IMR-90 (cell line): ENCODE measurements at regions not wholly inside any gene's neighbourhood (a gene's known extent, or its start where the extent isn't known, plus 50 kb on each side); places are given as distances from the start of the nearest gene placed in this dataset.

Experiments used
- CEBPB ChIP-seq: IDR thresholded peaks from 2 replicates; pipeline ENCODE4 v1.6.1; 2012; ENCODE audit warnings: low read depth, low read length, improper control_type of control experiment
- CHD1 ChIP-seq: IDR thresholded peaks from 2 replicates; pipeline ENCODE4 v1.6.1; 2012; ENCODE audit warnings: low read depth, low read length, improper control_type of control experiment
- FOS ChIP-seq: fragments of 150-350 bp; IDR thresholded peaks from 2 replicates; pipeline ENCODE4 v1.6.1; 2016; ENCODE audit warnings: low read depth, low read length
- MAFK ChIP-seq: IDR thresholded peaks from 2 replicates; pipeline ENCODE4 v1.6.1; 2012; ENCODE audit warnings: low read depth, low read length, improper control_type of control experiment
- MAZ ChIP-seq: IDR thresholded peaks from 2 replicates; pipeline ENCODE4 v1.6.1; 2012; ENCODE audit warnings: low read depth, mild to moderate bottlenecking, low read length, improper control_type of control experiment, moderate library complexity, borderline replicate concordance
- POLR2A ChIP-seq: IDR thresholded peaks from 2 replicates; pipeline ENCODE4 v1.6.1; 2012; ENCODE audit warnings: mild to moderate bottlenecking, low read depth, low read length
- RAD21 ChIP-seq: IDR thresholded peaks from 2 replicates; pipeline ENCODE4 v1.6.1; 2012; ENCODE audit warnings: low read length, improper control_type of control experiment
- SMC3 ChIP-seq: fragments of 150-350 bp; IDR thresholded peaks from 2 replicates; pipeline ENCODE4 v1.6.1; 2016; ENCODE audit warnings: low read depth, mild to moderate bottlenecking, antibody characterized with exemption, low read length, moderate library complexity
- TF ChIP-seq, protein P1 (sequence below): conservative IDR thresholded peaks from 2 replicates; pipeline ENCODE4 v1.5.1; 2012; ENCODE audit warnings: mild to moderate bottlenecking, low read depth, low read length, improper control_type of control experiment
- TF ChIP-seq, protein P2 (sequence below): fragments of 150-350 bp; IDR thresholded peaks from 2 replicates; pipeline ENCODE4 v1.6.1; 2017; ENCODE audit warnings: mild to moderate bottlenecking, antibody characterized with exemption, low read length, low read depth
- TF ChIP-seq, protein P3 (sequence below): fragments of 150-350 bp; IDR thresholded peaks from 2 replicates; pipeline ENCODE4 v1.6.1; 2016; ENCODE audit warnings: low read depth, mild to moderate bottlenecking, low read length, moderate library complexity, borderline replicate concordance

DNA sequence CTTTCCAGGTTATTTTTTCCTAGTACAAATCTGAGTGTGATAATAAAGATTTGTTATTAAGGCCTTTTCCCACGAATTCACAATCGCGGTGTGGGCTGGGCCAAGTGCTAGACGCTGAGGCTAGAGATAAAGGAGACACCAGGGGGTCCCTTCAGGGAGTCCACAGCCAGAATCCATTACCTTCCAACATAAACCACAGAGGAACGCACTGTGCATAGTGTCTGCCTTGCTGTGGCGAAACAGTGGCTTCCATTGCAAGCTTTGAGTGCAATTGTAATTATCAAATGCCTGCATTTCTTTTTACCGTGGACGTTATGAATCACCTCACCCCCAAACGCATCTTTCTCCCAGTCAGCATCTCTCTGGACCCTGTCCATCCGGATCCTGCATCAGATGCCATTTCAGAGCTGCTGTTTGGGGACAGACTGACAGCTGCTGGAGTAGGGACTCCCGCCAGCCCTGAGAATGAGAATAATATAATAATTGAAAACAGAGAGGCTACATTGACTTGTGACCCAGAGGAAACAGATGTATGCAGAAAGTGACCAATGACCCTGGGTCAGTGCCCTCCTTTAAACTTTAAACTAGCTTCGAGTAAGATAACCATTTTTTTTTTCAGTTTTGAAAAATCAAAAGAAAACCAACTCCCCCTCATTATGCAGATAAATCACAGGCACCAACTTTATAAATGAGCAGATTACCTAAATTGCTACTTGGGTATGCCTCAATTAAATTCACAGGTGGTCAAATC, 456.2 kb upstream of the NRP1 start:
- TF ChIP-seq, protein P1, sequence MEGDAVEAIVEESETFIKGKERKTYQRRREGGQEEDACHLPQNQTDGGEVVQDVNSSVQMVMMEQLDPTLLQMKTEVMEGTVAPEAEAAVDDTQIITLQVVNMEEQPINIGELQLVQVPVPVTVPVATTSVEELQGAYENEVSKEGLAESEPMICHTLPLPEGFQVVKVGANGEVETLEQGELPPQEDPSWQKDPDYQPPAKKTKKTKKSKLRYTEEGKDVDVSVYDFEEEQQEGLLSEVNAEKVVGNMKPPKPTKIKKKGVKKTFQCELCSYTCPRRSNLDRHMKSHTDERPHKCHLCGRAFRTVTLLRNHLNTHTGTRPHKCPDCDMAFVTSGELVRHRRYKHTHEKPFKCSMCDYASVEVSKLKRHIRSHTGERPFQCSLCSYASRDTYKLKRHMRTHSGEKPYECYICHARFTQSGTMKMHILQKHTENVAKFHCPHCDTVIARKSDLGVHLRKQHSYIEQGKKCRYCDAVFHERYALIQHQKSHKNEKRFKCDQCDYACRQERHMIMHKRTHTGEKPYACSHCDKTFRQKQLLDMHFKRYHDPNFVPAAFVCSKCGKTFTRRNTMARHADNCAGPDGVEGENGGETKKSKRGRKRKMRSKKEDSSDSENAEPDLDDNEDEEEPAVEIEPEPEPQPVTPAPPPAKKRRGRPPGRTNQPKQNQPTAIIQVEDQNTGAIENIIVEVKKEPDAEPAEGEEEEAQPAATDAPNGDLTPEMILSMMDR: no peak
- TF ChIP-seq, protein P2, sequence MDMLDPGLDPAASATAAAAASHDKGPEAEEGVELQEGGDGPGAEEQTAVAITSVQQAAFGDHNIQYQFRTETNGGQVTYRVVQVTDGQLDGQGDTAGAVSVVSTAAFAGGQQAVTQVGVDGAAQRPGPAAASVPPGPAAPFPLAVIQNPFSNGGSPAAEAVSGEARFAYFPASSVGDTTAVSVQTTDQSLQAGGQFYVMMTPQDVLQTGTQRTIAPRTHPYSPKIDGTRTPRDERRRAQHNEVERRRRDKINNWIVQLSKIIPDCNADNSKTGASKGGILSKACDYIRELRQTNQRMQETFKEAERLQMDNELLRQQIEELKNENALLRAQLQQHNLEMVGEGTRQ: no peak
- TF ChIP-seq POLR2A: no peak
- TF ChIP-seq MAZ: no peak
- TF ChIP-seq RAD21: no peak
- TF ChIP-seq FOS: no peak
- TF ChIP-seq, protein P3, sequence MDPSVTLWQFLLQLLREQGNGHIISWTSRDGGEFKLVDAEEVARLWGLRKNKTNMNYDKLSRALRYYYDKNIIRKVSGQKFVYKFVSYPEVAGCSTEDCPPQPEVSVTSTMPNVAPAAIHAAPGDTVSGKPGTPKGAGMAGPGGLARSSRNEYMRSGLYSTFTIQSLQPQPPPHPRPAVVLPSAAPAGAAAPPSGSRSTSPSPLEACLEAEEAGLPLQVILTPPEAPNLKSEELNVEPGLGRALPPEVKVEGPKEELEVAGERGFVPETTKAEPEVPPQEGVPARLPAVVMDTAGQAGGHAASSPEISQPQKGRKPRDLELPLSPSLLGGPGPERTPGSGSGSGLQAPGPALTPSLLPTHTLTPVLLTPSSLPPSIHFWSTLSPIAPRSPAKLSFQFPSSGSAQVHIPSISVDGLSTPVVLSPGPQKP: no peak
- TF ChIP-seq CEBPB: no peak
- TF ChIP-seq CHD1: no peak
- no peak for TF ChIP-seq MAFK
- no peak for TF ChIP-seq SMC3
